Colonic mucosa (tissue), 4 donors: ENCODE measurements at regions not wholly inside any gene's neighbourhood (a gene's known extent, or its start where the extent isn't known, plus 50 kb on each side); places are given as distances from the start of the nearest gene placed in this dataset.

Source experiments
- DNase-seq: peaks from one replicate; pipeline ENCODE4 v3.0.0-alpha.2; 2020
- H3K27ac ChIP-seq: fragments of 200-600 bp; one replicate; pipeline ENCODE4 v1.8.0; 2021
- H3K27me3 ChIP-seq: fragments of 200-600 bp; one replicate; pipeline ENCODE4 v1.8.0; 2021
- H3K36me3 ChIP-seq: fragments of 200-600 bp; one replicate; pipeline ENCODE4 v1.8.0; 2021
- H3K4me1 ChIP-seq: fragments of 200-600 bp; one replicate; pipeline ENCODE4 v1.8.0; 2021; ENCODE audit warnings: mild to moderate bottlenecking
- H3K4me3 ChIP-seq: fragments of 200-600 bp; one replicate; pipeline ENCODE4 v1.8.0; 2021
- H3K9ac ChIP-seq, 2 donors: one replicate each; pipeline ENCODE4 v1.7.0; 2013; ENCODE audit warnings: control low read depth in 2 of 2, low read depth in 2 of 2, low read length in 2 of 2
- H3K9me3 ChIP-seq: fragments of 200-600 bp; one replicate; pipeline ENCODE4 v1.8.0; 2021
- intact Hi-C: fragments of 100-400 bp; cut with DNase I; formaldehyde crosslinking; loops from one replicate; pipeline ENCODE4 v1.14.1; 2022
- TF ChIP-seq, protein P1 (sequence below): fragments of 200-600 bp; IDR thresholded peaks from one replicate; pipeline ENCODE4 v1.8.0; 2022; ENCODE audit warnings: antibody characterized with exemption, mild to moderate bottlenecking
- donor health status: healthy.
- donor health status: DM: no; HTN: no; CAD: no.
- donor health status: DM: no; HTN: no; CAD: no.

DNA sequence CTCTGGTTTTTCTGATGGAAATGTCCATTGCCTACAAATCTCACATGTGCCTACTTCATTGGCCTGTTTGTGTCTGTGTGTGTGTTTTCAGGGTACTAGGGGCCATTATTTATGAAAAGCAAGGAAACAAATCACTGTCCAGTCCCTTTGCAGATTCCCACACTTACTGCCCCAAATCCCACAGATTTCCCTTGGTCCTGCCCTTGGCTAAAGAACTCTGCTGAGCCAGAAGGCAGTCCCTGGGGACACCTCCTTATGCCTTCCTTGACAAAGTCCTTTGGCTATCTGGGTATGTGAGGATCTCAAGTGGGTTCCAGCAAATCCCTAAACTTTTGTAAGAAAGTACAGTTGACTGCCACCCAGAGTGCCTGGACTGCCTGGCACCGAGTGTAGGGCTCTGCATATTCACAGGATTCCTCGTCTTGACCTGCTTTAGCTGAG is 388.1 kb downstream of the BCAT1 start:
- Histone ChIP-seq H3K9me3 (no peaks in the 10 kb centered on the region), H3K4me1 (no peaks in the 10 kb centered on the region), H3K36me3 (no peaks in the 10 kb centered on the region), H3K27me3 (peaks cover 24% of the 10 kb centered on the region), H3K4me3 (no peak overlapping the region), H3K27ac (peak overlapping the region; percentile 20), H3K9ac (peak overlapping the region; percentile 13 to 37)
- intact Hi-C loops = no loop called here
- TF ChIP-seq, protein P1, sequence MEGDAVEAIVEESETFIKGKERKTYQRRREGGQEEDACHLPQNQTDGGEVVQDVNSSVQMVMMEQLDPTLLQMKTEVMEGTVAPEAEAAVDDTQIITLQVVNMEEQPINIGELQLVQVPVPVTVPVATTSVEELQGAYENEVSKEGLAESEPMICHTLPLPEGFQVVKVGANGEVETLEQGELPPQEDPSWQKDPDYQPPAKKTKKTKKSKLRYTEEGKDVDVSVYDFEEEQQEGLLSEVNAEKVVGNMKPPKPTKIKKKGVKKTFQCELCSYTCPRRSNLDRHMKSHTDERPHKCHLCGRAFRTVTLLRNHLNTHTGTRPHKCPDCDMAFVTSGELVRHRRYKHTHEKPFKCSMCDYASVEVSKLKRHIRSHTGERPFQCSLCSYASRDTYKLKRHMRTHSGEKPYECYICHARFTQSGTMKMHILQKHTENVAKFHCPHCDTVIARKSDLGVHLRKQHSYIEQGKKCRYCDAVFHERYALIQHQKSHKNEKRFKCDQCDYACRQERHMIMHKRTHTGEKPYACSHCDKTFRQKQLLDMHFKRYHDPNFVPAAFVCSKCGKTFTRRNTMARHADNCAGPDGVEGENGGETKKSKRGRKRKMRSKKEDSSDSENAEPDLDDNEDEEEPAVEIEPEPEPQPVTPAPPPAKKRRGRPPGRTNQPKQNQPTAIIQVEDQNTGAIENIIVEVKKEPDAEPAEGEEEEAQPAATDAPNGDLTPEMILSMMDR = no peak
- no peak for DNase-seq

- Histone ChIP-seq H3K27ac (peak overlapping the region; percentile 20), H3K9ac (no peak overlapping the region), H3K4me1 (no peaks in the 10 kb centered on the region), H3K9me3 (no peaks in the 10 kb centered on the region), H3K4me3 (no peak overlapping the region), H3K36me3 (no peaks in the 10 kb centered on the region), H3K27me3 (peaks cover 24% of the 10 kb centered on the region)
- intact Hi-C loops = no loop called here
- no peak for DNase-seq
- TF ChIP-seq, protein P1 = no peak
Observed at GRCh38 chr12:24560192-24560775, 388.6 kb downstream of the BCAT1 start.

- Histone ChIP-seq H3K9ac (no peak overlapping the region), H3K36me3 (no peaks in the 10 kb centered on the region), H3K4me1 (no peaks in the 10 kb centered on the region), H3K27me3 (peaks cover 14% of the 10 kb centered on the region), H3K27ac (no peak overlapping the region), H3K9me3 (no peaks in the 10 kb centered on the region), H3K4me3 (no peak overlapping the region)
- intact Hi-C loops = no loop called here
- DNase-seq = no peak
- TF ChIP-seq, protein P1 = no peak
Observed at GRCh38 chr12:24557738-24558137, 391.2 kb downstream of the BCAT1 start.

DNA sequence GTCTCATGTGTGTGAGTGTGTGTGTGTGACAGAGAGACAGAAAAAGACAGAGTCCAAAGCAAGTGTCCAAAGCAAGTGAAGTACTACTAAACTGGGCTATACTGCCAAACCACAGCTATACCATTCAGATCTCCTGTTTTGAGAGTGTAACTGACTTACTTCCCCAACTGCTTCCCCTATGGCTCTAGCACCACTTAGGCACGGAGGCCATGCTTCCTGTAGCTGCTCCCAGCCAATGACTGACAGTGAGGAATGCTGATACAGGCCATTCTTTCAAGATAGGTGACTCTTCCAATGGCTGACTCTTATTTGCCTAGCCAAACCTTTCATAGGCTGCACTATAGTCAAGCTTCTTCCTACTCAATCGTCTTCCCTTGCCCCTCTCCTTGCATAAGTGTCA is 393.2 kb downstream of the BCAT1 start:
- Histone ChIP-seq H3K9ac (no peak overlapping the region), H3K36me3 (no peaks in the 10 kb centered on the region), H3K9me3 (no peaks in the 10 kb centered on the region), H3K27ac (no peak overlapping the region), H3K27me3 (peaks cover 2% of the 10 kb centered on the region), H3K4me3 (no peak overlapping the region), H3K4me1 (no peaks in the 10 kb centered on the region)
- DNase-seq = no peak
- intact Hi-C loops = no loop called here
- TF ChIP-seq, protein P1 = no peak

DNA sequence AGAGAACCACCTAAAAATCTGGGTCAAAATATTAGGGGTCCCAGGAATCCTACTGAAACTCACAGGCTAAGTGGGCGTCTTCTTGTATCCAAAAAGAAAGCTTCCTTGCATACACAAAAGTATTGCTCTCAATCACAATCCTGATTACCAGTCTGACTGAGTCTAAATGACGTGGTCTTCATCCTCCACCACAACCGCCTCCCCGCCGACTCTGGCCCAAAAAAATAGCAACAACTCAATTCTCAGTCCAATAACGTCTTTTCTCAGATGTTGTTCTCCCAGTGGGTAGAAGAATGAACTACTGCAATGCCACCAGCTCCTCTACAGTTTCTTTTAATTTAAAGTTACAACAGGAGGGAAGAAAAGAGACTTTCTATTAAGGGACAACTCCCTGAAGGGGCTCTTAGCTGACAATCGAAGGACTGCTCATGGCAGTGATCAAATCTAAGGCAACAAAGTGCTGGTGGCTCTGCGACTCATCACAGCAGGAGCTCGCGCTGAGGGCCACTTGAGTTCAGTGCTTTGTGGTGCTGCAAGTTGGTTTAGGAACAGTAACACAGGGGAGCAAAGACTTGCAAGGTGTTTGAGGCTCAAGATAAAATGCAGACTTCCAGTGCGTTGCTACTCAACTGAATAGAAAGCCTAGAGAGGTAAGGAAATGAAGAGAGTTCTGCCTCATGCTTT is 394.1 kb downstream of the BCAT1 start:
- no peaks in the 10 kb centered on the region for H3K27me3 ChIP-seq
- TF ChIP-seq, protein P1 = no peak
- no peak overlapping the region for H3K27ac ChIP-seq
- no peak overlapping the region for H3K9ac ChIP-seq
- DNase-seq = no peak
- no peaks in the 10 kb centered on the region for H3K36me3 ChIP-seq
- no peaks in the 10 kb centered on the region for H3K9me3 ChIP-seq
- H3K4me1 ChIP-seq = no peaks in the 10 kb centered on the region
- intact Hi-C loops = no loop called here
- H3K4me3 ChIP-seq = no peak overlapping the region
